Testis (tissue), 2 donors: ENCODE measurements at regions not wholly inside any gene's neighbourhood (a gene's known extent, or its start where the extent isn't known, plus 50 kb on each side); places are given as distances from the start of the nearest gene placed in this dataset.
"Not testable (repeated sequence)": the region's sequence is repeated elsewhere in the genome, so short reads cannot be mapped to it uniquely, and the experiment has no call there.

Source experiments
- DNase-seq: peaks from one replicate; pipeline ENCODE4 v3.0.0-alpha.2; 2019
- H3K27ac ChIP-seq, 2 donors: fragments of 200-600 bp; sonication (generic); one replicate each; pipeline ENCODE4 v1.5.1; 2019
- H3K27me3 ChIP-seq: fragments of 200-600 bp; sonication (generic); one replicate; pipeline ENCODE4 v1.5.1; 2019
- H3K36me3 ChIP-seq: fragments of 200-600 bp; sonication (generic); one replicate; pipeline ENCODE4 v1.5.1; 2017; ENCODE audit warnings: low read depth; ENCODE audit errors: missing control alignments
- H3K4me1 ChIP-seq: fragments of 200-600 bp; sonication (generic); one replicate; pipeline ENCODE4 v1.5.1; 2019
- H3K4me3 ChIP-seq, 2 donors: fragments of 200-600 bp; sonication (generic); one replicate each; pipeline ENCODE4 v1.5.1; 2017 to 2019
- H3K9me3 ChIP-seq: fragments of 200-600 bp; sonication (generic); one replicate; pipeline ENCODE4 v1.5.1; 2017
- POLR2A ChIP-seq: fragments of 450-650 bp; IDR thresholded peaks from one replicate; pipeline ENCODE4 v1.6.1; 2017; ENCODE audit warnings: antibody characterized with exemption, mild to moderate bottlenecking, moderate library complexity
- WGBS, 2 donors: methylation state at CpG; one replicate each; pipeline ENCODE4 v1.1.5; 2018; 5-methylcytosine and 5-hydroxymethylcytosine counted together
- intact Hi-C: fragments of 100-400 bp; cut with DNase I; formaldehyde crosslinking; loops from one replicate; pipeline ENCODE4 v1.15.1; 2023; ENCODE audit warnings: low total_unique reads
- TF ChIP-seq, protein P1 (sequence below), 3 experiments: fragments of 450-650 bp in 2 of 3; fragments of 200-600 bp in 1 of 3; sonication (generic) in 1 of 3; IDR thresholded peaks; one replicate each; pipeline ENCODE4 v1.5.1; 2016 to 2019; ENCODE audit warnings: antibody characterized with exemption in 3 of 3, mild to moderate bottlenecking in 2 of 3, moderate library complexity in 1 of 3

DNA sequence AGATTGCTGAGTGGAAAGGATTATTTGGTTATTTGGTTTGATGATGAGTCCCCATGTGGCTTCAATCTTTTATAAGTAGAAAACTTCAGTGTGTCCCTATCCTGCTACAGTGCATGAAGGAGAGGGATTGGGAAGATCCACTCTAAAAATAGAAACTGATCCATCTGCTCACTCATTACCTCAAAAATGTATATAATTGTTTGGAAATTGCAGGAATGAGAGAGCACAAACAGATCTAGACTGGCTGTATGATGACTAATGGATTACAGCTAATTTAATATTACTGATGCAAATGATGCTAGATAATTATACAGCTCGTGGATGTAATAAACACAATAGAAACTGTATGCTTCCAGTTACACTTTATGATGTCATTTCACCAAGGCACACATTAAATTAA, 625.3 kb upstream of the PRR20A start:
- Histone ChIP-seq H3K9me3 (no peaks in the 10 kb centered on the region), H3K27me3 (no peaks in the 10 kb centered on the region), H3K4me1 (no peaks in the 10 kb centered on the region), H3K36me3 (no peaks in the 10 kb centered on the region), H3K27ac (no peak overlapping the region), H3K4me3 (no peak overlapping the region)
- intact Hi-C loops: no loop called here
- TF ChIP-seq, protein P1, sequence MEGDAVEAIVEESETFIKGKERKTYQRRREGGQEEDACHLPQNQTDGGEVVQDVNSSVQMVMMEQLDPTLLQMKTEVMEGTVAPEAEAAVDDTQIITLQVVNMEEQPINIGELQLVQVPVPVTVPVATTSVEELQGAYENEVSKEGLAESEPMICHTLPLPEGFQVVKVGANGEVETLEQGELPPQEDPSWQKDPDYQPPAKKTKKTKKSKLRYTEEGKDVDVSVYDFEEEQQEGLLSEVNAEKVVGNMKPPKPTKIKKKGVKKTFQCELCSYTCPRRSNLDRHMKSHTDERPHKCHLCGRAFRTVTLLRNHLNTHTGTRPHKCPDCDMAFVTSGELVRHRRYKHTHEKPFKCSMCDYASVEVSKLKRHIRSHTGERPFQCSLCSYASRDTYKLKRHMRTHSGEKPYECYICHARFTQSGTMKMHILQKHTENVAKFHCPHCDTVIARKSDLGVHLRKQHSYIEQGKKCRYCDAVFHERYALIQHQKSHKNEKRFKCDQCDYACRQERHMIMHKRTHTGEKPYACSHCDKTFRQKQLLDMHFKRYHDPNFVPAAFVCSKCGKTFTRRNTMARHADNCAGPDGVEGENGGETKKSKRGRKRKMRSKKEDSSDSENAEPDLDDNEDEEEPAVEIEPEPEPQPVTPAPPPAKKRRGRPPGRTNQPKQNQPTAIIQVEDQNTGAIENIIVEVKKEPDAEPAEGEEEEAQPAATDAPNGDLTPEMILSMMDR (IDR thresholded peaks at IDR 0.05): no peak
- TF ChIP-seq POLR2A: no peak
- WGBS, 2 donors: 76% methylated on average over 1 of the region's 1 CpG
- no peak for DNase-seq

DNA sequence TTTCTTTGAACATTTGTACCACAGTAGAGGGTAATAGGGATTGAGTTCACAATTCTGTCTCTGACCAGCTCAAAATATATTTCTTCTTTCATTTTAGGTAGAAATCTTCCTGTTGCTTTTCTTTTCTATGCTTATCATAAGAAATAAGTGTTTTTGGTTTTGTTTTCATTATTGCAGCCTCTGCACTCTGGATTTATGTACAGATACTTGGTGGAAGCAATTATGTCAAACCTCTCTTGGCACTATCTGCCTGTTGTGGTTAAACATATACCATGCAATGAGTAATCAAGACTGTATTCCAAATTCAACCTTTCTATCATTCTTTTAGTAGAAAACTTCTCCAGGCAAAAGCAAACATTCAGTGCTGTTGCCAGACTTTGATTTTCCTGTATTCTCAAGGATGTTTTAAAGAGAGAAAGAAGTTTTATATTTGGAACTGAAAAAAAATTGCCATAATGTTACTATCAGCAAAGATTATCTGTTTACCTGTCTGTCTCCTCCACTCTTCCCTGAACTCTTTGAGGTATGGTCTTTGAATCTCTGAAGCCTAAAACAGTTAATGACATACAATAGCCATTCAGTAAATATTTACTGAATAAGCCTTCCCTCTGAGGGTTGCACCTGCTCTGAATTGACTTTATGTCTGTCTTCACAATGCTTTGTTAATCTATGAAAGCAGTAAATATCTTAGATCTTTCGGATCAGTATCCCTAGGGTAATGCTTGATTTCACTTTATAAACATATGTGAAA, 612.5 kb upstream of the PRR20A start:
- no peak for DNase-seq
- H3K27ac ChIP-seq: no peak overlapping the region
- no peaks in the 10 kb centered on the region for H3K9me3 ChIP-seq
- intact Hi-C loops: no loop called here
- TF ChIP-seq, protein P1 (IDR thresholded peaks at IDR 0.05): no peak
- TF ChIP-seq POLR2A: no peak
- H3K36me3 ChIP-seq: no peaks in the 10 kb centered on the region
- WGBS, 2 donors: 58 to 64% methylated on average over 1 of the region's 1 CpG
- H3K27me3 ChIP-seq: no peaks in the 10 kb centered on the region
- no peak overlapping the region for H3K4me3 ChIP-seq
- no peaks in the 10 kb centered on the region for H3K4me1 ChIP-seq

DNA sequence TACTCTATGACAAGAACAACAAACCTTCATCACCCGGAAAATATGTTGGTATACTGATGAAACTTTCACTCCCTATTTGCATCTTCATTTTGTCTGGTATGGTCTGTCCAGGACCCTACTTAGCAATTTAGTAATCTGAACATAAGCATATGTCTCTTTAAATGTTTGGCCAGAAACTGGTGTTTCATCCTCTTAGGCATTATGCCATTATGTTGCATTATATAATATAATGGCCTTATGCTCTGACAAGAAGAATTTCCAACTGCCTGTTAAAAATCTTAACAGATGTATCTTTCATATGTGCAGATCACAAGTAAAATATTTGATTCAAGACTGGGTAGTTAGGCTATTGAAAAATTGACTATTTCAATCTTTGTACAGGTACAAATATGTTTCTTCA, 610.6 kb upstream of the PRR20A start:
- 91 to 96% methylated on average over 1 of the region's 1 CpG for WGBS, 2 donors
- Histone ChIP-seq H3K9me3 (no peaks in the 10 kb centered on the region), H3K4me3 (no peak overlapping the region), H3K27ac (no peak overlapping the region), H3K27me3 (no peaks in the 10 kb centered on the region), H3K36me3 (no peaks in the 10 kb centered on the region), H3K4me1 (no peaks in the 10 kb centered on the region)
- intact Hi-C loops: no loop called here
- no peak for TF ChIP-seq POLR2A
- TF ChIP-seq, protein P1 (IDR thresholded peaks at IDR 0.05): no peak
- DNase-seq: no peak

DNA sequence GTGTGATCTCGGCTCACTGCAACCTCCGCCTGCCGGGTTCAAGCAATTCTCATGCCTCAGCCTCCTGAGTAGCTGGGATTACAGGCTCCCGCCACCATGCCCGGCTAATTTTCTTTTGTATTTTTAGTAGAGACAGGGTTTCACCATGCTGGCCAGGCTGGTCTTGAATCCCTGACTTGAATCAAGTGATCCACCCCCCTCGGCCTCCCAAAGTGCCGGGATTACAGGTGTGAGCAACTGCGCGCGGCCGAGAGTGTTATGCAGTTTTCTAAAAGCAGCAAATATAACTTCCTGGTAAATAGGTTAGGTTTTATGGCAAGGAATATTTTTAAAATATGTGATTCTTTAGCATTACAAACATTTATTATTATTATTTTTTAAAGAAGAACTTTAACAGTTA, 592.8 kb upstream of the PRR20A start:
- H3K9me3 ChIP-seq, H3K36me3 ChIP-seq, H3K4me1 ChIP-seq, H3K4me3 ChIP-seq, H3K27ac ChIP-seq, intact Hi-C loops, H3K27me3 ChIP-seq, DNase-seq: not testable (repeated sequence)
- 65 to 75% methylated on average over 11 of the region's 11 CpGs for WGBS, 2 donors

DNA sequence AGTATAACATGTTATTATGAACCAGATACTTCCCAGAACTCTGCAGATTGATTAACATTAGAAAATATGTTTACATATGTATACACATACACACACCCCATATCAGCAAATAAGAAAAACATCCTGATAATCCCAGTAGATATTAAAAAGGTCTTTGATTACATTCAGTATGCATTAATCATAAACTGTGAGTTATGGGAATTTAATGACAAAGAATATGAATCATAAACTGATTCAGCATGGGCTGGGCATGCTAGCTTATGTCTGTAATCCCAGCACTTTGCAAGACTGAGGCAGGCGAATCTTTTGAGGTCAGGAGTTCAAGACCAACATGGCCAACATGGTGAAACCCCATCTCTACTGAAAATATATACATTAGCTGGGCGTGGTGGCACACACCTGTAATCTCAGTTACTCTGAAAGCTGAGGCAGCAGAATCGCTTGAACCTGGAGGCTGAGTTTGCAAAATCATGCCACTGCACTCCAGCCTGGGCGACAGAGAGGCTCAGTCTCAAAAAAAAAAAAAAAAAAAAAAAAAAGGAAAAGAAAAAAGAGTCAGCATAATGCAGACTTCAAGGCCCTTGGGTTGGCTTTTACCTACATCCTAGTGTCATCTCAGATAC, 581.9 kb upstream of the PRR20A start:
- Histone ChIP-seq H3K4me1 (no peaks in the 10 kb centered on the region), H3K27ac (no peak overlapping the region), H3K4me3 (no peak overlapping the region), H3K9me3 (no peaks in the 10 kb centered on the region), H3K36me3 (no peaks in the 10 kb centered on the region), H3K27me3 (no peaks in the 10 kb centered on the region)
- intact Hi-C loops: no loop called here
- no peak for TF ChIP-seq POLR2A
- TF ChIP-seq, protein P1 (IDR thresholded peaks at IDR 0.05): no peak
- 93% methylated on average over 4 of the region's 4 CpGs for WGBS, 2 donors
- no peak for DNase-seq
